Fibroblast of lung (primary cell): ENCODE measurements at regions not wholly inside any gene's neighbourhood (a gene's known extent, or its start where the extent isn't known, plus 50 kb on each side); places are given as distances from the start of the nearest gene placed in this dataset.

ENCODE experiments used
- CTCF ChIP-seq, 2 donors: IDR thresholded peaks in 1 of 2; conservative IDR thresholded peaks in 1 of 2; 1 replicate in 1 of 2; 2 replicates in 1 of 2; pipeline ENCODE4 v1.5.1; 2011 to 2012; ENCODE audit warnings: low read length in 2 of 2, control low read depth in 1 of 2, inconsistent platforms in 1 of 2, low read depth in 1 of 2, mild to moderate bottlenecking in 1 of 2
- EZH2 ChIP-seq: IDR thresholded peaks from 2 replicates; pipeline ENCODE4 v1.5.1; 2012; ENCODE audit warnings: low read length, control low read depth, mild to moderate bottlenecking; ENCODE audit errors: missing control alignments

GRCh38 chr5:82730913-82731312, 346.3 kb downstream of the TMEM167A start:
- TF ChIP-seq CTCF (conservative IDR thresholded peaks at IDR 0.05 in 1 of 2, IDR thresholded peaks at IDR 0.05 in 1 of 2; ENCODE audit: low read depth in 1 of 2, low read length in 2 of 2), result no peak
- TF ChIP-seq EZH2, result no peak
